ENCODE measurements at regions not wholly inside any gene's neighbourhood (a gene's known extent, or its start where the extent isn't known, plus 50 kb on each side); places are given as distances from the start of the nearest gene placed in this dataset.

DNA sequence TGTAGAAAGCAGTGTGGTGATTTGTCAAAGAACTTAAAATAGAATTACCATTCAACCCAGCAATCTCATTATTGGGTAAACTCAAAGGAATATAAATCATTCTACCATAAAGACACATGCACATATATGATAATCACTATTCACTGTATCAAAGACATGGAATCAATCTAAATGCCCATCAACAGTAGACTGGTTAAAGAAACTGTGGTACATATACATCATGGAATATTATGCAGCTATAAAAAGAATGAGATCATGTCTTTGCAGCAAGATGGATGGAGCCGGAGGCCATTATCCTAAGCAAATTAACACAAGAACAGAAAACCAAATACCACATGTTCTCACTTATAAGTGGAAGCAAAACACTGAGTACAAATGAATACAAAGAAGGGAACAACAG, 281.5 kb upstream of the MAGI2 start:
- intact Hi-C loops (cut with DNase I): no loop called here
- DNase-seq (no peak), ATAC-seq (no peak)
- Histone ChIP-seq H3K9me3 (no peaks in the 10 kb centered on the region), H3K27me3 (no peaks in the 10 kb centered on the region), H3K36me3 (replicated peaks in 1 of 2; ENCODE audit: insufficient read depth in 1 of 2, low read depth in 2 of 2) (no peaks in the 10 kb centered on the region), H3K4me1 (no peaks in the 10 kb centered on the region), H3K27ac (no peak overlapping the region), H3K4me3 (no peak overlapping the region)
- TF ChIP-seq POLR2A (IDR thresholded peaks at IDR 0.05): no peak
- TF ChIP-seq, protein P1, sequence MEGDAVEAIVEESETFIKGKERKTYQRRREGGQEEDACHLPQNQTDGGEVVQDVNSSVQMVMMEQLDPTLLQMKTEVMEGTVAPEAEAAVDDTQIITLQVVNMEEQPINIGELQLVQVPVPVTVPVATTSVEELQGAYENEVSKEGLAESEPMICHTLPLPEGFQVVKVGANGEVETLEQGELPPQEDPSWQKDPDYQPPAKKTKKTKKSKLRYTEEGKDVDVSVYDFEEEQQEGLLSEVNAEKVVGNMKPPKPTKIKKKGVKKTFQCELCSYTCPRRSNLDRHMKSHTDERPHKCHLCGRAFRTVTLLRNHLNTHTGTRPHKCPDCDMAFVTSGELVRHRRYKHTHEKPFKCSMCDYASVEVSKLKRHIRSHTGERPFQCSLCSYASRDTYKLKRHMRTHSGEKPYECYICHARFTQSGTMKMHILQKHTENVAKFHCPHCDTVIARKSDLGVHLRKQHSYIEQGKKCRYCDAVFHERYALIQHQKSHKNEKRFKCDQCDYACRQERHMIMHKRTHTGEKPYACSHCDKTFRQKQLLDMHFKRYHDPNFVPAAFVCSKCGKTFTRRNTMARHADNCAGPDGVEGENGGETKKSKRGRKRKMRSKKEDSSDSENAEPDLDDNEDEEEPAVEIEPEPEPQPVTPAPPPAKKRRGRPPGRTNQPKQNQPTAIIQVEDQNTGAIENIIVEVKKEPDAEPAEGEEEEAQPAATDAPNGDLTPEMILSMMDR (IDR thresholded peaks at IDR 0.05): no peak
- 91 to 92% methylated on average over 1 of the region's 1 CpG for whole genome bisulfite sequencing, 2 donors

DNA sequence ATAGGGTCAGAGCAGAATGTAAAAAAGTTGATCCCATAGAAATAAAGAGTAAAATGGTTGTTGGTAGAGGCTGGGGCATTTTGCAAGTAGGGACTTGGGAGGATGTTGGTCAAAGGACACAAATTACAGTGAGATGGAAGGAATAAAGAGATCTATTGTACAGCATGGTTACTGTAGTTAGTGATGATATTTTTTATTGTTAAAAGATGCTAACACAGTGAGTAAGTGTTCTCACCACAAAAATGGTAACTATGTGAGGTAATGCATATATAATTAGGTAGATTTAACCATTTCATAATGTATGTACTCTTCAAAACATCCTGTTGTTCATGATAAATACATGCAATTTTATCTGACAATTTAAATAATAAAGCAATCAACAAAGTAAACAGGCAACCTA, 280.7 kb upstream of the MAGI2 start:
- H3K27ac ChIP-seq: no peak overlapping the region
- H3K4me3 ChIP-seq: no peak overlapping the region
- DNase-seq: no peak

DNA sequence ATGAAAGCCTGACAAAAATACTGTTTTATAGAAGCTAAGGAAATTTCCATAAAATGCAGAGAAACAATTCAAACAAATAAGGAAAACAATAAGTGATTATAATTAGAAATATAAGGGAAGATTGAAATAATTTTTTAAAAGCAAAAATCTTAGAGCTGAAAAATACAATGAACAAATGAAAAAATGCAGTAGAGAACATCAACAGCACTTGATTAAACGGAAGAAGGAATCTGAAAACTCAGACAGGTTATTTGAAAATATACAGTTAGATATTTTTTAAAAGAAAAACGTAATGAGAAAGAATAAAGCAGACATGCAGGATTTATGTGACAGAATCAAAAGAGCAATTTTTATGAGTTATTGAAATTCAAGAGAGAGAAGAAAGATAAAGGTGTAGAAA, 279.1 kb upstream of the MAGI2 start:
- ATAC-seq: no peak
- Histone ChIP-seq H3K27ac (no peak overlapping the region), H3K36me3 (replicated peaks in 1 of 2; ENCODE audit: insufficient read depth in 1 of 2, low read depth in 2 of 2) (no peaks in the 10 kb centered on the region), H3K27me3 (no peaks in the 10 kb centered on the region), H3K4me1 (no peaks in the 10 kb centered on the region), H3K4me3 (no peak overlapping the region), H3K9me3 (no peaks in the 10 kb centered on the region)
- DNase-seq: no peak
- TF ChIP-seq POLR2A (IDR thresholded peaks at IDR 0.05): no peak
- TF ChIP-seq, protein P1 (IDR thresholded peaks at IDR 0.05): no peak
- 41 to 52% methylated on average over 2 of the region's 2 CpGs for WGBS, 2 donors
- intact Hi-C loops (cut with DNase I): no loop called here

More for the DNA sequence above, 280.7 kb upstream of the MAGI2 start:
- intact Hi-C loops (cut with DNase I): no loop called here
- H3K9me3 ChIP-seq: no peaks in the 10 kb centered on the region
- TF ChIP-seq POLR2A (IDR thresholded peaks at IDR 0.05): no peak
- TF ChIP-seq, protein P1 (IDR thresholded peaks at IDR 0.05): no peak
- no peaks in the 10 kb centered on the region for H3K36me3 ChIP-seq (replicated peaks in 1 of 2; ENCODE audit: insufficient read depth in 1 of 2, low read depth in 2 of 2)
- H3K27me3 ChIP-seq: no peaks in the 10 kb centered on the region
- H3K4me1 ChIP-seq: no peaks in the 10 kb centered on the region
- ATAC-seq: no peak

DNA sequence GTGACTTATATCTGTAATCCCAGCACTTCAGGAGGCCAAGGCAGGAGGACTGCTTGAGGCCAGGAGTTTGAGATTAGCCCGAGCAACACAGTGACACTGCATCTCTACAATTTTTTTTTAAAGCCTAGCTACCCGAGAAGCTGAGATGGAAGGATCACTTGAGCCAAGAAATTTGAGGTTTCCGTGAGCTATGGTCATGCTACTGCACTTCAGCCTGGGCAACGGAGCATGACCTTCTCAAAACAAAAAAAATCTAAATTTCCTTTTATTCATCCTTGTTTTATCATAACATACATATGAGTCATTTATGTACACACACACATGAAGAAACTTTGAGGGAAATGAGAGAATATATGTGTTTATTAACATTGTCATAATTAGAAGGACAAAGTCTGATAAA, 277.5 kb upstream of the MAGI2 start:
- no peak for DNase-seq
- Histone ChIP-seq H3K27me3 (no peaks in the 10 kb centered on the region), H3K36me3 (replicated peaks in 1 of 2; ENCODE audit: insufficient read depth in 1 of 2, low read depth in 2 of 2) (no peaks in the 10 kb centered on the region), H3K9me3 (no peaks in the 10 kb centered on the region), H3K27ac (no peak overlapping the region), H3K4me3 (no peak overlapping the region), H3K4me1 (no peaks in the 10 kb centered on the region)
- no peak for TF ChIP-seq POLR2A (IDR thresholded peaks at IDR 0.05)
- TF ChIP-seq, protein P1 (IDR thresholded peaks at IDR 0.05): no peak
- intact Hi-C loops (cut with DNase I): no loop called here
- WGBS, 2 donors: 73 to 78% methylated on average over 4 of the region's 4 CpGs
- no peak for ATAC-seq

DNA sequence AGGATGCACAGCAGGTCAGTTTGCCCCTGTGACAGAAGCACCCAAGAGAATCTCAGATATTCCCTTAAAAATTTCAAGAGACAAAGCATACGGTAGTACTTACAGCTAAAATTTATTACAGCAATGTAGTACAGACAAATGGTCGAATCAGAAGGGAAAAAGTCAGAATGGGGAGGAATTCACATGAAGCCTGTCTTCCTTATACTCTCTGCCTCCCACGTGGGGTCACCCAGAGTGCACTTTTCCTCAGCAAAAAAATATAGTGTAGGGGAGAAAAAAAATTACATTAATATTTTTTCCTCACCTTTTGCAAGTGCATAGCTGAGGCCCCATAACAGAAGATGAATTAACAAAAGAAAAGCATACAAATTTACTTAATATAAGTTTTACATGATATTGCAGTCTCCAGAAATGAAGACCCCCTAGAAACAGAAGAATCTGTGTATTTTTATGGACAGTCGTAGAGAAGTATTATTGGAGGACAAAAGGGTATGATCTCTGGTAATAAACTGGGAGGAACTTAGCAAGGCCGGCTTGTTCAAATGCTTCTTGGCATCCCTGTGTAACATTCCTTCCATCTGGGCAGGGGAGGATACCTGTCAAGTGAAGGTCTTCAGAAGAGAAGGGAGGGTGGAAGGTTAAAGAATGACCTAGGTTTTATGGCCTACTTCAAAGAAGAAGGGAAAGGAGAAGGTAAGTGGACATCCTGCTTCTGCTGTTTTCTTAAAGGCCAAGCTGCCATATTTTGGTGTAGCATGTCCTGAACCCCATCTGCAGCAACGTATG, 270.6 kb upstream of the MAGI2 start:
- Histone ChIP-seq H3K36me3 (replicated peaks in 1 of 2; ENCODE audit: insufficient read depth in 1 of 2, low read depth in 2 of 2) (no peaks in the 10 kb centered on the region), H3K27ac (no peak overlapping the region), H3K4me1 (no peaks in the 10 kb centered on the region), H3K27me3 (no peaks in the 10 kb centered on the region), H3K4me3 (no peak overlapping the region), H3K9me3 (no peaks in the 10 kb centered on the region)
- ATAC-seq (no peak), DNase-seq (no peak)
- no peak for TF ChIP-seq POLR2A (IDR thresholded peaks at IDR 0.05)
- TF ChIP-seq, protein P1 (IDR thresholded peaks at IDR 0.05): no peak
- 32 to 38% methylated on average over 6 of the region's 6 CpGs for WGBS, 2 donors
- intact Hi-C loops (cut with DNase I): no loop called here
